Activated CD8-positive, alpha-beta T cell treated with anti-CD3 and anti-CD28 coated beads, Interleukin-2, amount 10 ng/mL, durations not matched to agents 7 days and 5 days (primary cell): ENCODE measurements at regions not wholly inside any gene's neighbourhood (a gene's known extent, or its start where the extent isn't known, plus 50 kb on each side); places are given as distances from the start of the nearest gene placed in this dataset.
"Not testable (repeated sequence)": the region's sequence is repeated elsewhere in the genome, so short reads cannot be mapped to it uniquely, and the experiment has no call there.

Experiments used
- ATAC-seq: fragments of 150-1000 bp; cut with Tn5 transposase; one replicate; pipeline ENCODE4 v1.10.0; 2021; ENCODE audit warnings: moderate library complexity
- CTCF ChIA-PET: fragments of 350-600 bp; sonication (Branson Sonifier 250); formaldehyde crosslinking; loops from one replicate; lab custom pipeline; 2021; ENCODE audit warnings: antibody characterized with exemption; lab: Charles Lee
- POLR2A ChIA-PET: fragments of 350-600 bp; sonication (Branson Sonifier 250); formaldehyde crosslinking; loops from one replicate; lab custom pipeline; 2021; ENCODE audit warnings: antibody characterized with exemption; lab: Charles Lee
- DNase-seq: peaks from one replicate; pipeline ENCODE4 v3.0.0-alpha.2; 2020
- H3K27ac Mint-ChIP-seq: one replicate; pipeline ENCODE4 v1.8.0; 2021; ENCODE audit warnings: mild to moderate bottlenecking, mixed read lengths
- H3K27me3 Mint-ChIP-seq: one replicate; pipeline ENCODE4 v1.8.0; 2021; ENCODE audit warnings: low read depth, mixed read lengths
- H3K36me3 Mint-ChIP-seq: one replicate; pipeline ENCODE4 v1.8.0; 2021; ENCODE audit warnings: low read depth, mixed read lengths
- H3K4me1 Mint-ChIP-seq: one replicate; pipeline ENCODE4 v1.8.0; 2021; ENCODE audit warnings: low read depth, mixed read lengths
- H3K4me3 Mint-ChIP-seq: one replicate; pipeline ENCODE4 v1.8.0; 2021; ENCODE audit warnings: mild to moderate bottlenecking, mixed read lengths
- H3K9me3 Mint-ChIP-seq: one replicate; pipeline ENCODE4 v1.8.0; 2022; ENCODE audit warnings: mixed read lengths; ENCODE audit not compliant: insufficient read depth

DNA sequence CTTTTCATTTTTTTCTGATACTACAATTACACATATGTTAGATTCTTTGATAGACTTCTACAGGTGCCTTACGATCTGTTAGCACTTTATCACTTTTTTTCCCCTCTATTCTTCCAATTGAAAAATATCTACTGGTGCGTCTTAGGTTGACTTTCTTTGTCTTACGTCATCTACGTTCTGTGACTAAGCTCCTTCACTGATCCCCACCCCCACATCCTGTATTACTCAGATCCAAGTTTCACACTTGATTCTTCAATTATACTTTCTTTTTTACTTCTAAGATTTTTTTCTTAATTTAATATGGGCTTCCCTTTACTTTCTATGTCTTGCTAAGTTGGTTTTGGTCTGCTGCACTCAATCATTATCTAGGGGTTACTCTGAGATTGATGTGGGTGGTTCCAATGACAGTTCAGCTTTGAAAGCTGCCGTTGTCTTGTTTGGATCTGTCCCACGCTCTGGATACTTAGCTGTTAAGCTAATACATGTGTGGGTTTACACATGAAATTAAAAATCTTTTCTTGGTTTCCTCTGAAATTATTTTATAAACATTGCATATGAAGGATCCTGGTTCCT lies 1321.1 kb downstream of the RAPGEF2 start:
- no peak for ATAC-seq
- H3K36me3 Mint-ChIP-seq, result no peaks in the 10 kb centered on the region
- no peak overlapping the region for H3K27ac Mint-ChIP-seq
- CTCF ChIA-PET, result no interaction called here
- POLR2A ChIA-PET, result no interaction called here
- no peak for DNase-seq
- H3K4me3 Mint-ChIP-seq, result no peak overlapping the region
- H3K27me3 Mint-ChIP-seq, result no peaks in the 10 kb centered on the region
- H3K9me3 Mint-ChIP-seq, result peaks cover 5% of the 10 kb centered on the region
- H3K4me1 Mint-ChIP-seq, result no peaks in the 10 kb centered on the region

DNA sequence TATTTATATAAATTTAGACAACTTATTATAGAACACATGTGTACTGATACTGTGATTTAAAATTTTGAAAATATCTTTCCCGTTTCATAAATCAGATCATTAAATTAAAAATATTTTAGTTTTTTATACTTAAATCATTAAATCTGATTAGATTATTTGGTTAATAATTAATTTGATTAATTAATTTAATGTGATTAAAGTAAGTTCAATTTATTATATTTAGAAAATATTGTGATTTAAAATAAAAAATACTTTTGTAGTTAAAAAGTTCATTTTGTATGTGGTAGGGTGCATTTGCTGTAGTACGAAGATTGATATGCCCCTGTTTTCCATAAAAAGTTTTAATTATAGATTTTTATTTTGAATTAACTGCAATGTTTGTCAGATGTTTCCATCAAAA lies 1323.4 kb downstream of the RAPGEF2 start:
- H3K4me3 Mint-ChIP-seq, result no peak overlapping the region
- peaks cover 12% of the 10 kb centered on the region for H3K9me3 Mint-ChIP-seq
- H3K36me3 Mint-ChIP-seq, result no peaks in the 10 kb centered on the region
- no peaks in the 10 kb centered on the region for H3K27me3 Mint-ChIP-seq
- POLR2A ChIA-PET, result no interaction called here
- no peak for ATAC-seq
- DNase-seq, result no peak
- no peaks in the 10 kb centered on the region for H3K4me1 Mint-ChIP-seq
- CTCF ChIA-PET, result no interaction called here
- no peak overlapping the region for H3K27ac Mint-ChIP-seq

DNA sequence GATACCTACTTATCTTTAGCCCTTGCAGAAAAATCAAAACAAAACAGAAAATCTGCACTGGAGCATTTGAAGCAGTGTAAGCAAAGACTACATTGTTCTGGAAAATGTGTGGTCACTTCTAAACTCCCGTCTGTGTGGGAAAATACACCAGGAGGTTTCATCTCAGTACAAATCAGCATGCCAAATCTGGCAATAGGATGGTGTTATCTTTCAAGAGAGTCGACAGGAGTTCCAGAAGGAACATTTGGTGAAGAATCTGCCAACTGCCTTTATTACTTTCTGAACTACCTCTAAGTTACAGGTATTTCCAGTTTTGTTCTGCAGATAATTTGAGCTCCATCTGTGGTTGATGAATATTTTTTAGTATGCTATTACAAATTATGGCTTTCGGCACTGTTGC lies 1348.0 kb downstream of the RAPGEF2 start:
- DNase-seq (no peak), ATAC-seq (no peak)
- ChIA-PET POLR2A (no interaction called here), CTCF (no interaction called here)
- no peak overlapping the region for H3K4me3 Mint-ChIP-seq
- no peaks in the 10 kb centered on the region for H3K27me3 Mint-ChIP-seq
- H3K27ac Mint-ChIP-seq, result no peak overlapping the region
- H3K9me3 Mint-ChIP-seq, result no peaks in the 10 kb centered on the region
- no peaks in the 10 kb centered on the region for H3K36me3 Mint-ChIP-seq
- H3K4me1 Mint-ChIP-seq, result no peaks in the 10 kb centered on the region

DNA sequence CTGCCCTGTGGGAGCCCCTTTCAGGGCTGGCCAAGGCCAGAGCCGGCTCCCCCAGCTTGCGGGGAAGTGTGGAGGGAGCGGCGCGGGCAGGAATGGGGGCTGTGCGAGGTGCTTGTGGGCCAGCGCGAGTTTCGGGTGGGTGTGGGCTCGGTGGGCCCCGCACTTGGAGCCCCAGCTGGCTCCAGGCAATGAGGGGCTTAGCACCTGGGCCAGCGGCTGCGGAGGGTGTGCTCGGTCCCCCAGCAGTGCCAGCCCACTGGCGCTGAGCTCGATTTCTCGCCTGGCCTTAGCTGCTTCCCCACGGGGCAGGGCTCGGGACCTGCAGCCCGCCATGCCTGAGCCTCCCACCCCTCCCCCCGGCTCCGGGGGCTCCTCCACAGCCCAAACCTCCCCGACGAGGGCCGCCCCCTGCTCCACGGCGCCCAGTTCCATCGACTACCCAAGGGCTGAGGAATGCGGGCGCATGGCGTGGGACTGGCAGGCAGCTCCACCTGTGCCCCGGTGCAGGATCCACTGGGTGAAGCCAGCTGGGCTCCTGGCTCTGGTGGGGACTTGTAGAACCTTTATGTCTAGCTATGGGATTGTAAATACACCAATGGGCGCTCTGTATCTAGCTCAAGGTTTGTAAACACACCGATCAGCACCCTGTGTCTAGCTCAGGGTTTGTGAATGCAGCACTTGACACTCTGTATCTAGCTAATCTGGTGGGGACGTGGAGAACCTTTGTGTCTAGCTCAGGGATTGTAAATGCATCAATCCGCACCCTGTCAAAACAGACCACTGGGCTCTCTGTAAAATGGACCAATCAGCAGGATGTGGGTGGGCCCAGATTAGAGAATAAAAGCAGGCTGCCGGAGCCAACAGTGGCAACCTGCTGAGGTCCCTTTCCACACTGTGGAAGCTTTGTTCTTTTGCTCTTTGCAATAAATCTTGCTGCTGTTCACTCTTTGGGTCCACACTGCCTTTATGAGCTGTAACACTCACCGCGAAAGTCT lies 1379.1 kb downstream of the RAPGEF2 start:
- ATAC-seq, H3K27ac Mint-ChIP-seq, H3K4me3 Mint-ChIP-seq, DNase-seq, CTCF ChIA-PET, H3K9me3 Mint-ChIP-seq, H3K27me3 Mint-ChIP-seq, H3K4me1 Mint-ChIP-seq, H3K36me3 Mint-ChIP-seq: not testable (repeated sequence)
- POLR2A ChIA-PET, result interaction anchor here (0.7 kb wide), 1 partner anchor 698 kb away, joined by 3 read pairs; no protein-coding TSS in a partner anchor

DNA sequence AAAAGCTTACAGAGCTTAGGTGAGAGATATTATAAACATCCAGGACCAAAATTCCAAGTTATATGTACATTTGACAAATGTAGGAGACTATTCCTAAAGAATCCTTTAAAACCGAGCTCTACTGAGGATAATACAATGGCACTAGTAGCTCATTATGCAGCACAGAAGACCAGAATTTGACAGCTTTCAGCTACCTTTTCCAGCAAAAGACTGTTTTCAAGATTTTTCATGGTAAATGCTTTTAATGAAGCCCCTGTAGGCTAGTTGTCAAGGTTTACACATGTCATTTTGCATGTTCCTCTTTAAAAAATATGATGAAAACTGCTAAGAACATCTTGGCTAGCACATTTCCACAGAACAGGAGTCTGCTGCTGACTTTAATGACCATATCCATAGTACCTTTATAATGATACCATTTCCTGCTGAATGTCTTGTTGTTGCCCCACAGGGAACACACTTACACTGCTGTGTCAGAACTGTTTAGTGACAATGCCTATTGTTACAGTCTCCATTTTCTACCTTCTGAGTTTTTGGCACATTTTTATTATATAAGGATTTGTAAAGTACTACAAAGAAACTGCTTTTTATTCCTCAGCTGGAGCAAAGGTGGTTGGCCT lies 1382.3 kb downstream of the RAPGEF2 start:
- Mint-ChIP-seq H3K4me3 (no peak overlapping the region), H3K4me1 (no peaks in the 10 kb centered on the region), H3K27ac (no peak overlapping the region), H3K27me3 (no peaks in the 10 kb centered on the region), H3K36me3 (no peaks in the 10 kb centered on the region), H3K9me3 (peaks cover 8% of the 10 kb centered on the region)
- POLR2A ChIA-PET, result no interaction called here
- CTCF ChIA-PET, result no interaction called here
- DNase-seq (no peak), ATAC-seq (no peak)

DNA sequence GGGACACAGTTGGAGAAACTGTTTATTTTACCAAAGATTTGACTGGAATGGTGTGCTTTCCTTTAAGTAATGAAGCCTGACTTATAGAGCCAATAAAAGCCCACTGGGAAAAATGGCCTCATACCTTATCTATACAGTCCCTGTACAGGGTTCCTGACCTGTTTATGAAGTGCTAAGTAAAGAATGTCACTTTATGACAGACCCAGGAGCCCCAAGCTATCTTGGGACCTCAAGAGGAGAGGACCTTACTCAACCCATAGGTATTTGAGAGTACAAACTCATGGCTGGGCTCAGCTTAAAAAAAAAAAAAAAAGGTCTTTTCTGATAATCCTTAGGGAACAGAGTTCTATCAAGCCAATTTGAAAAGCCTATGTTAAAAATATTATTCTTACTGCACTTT lies 1389.3 kb downstream of the RAPGEF2 start:
- Mint-ChIP-seq H3K9me3 (peaks cover 9% of the 10 kb centered on the region), H3K4me1 (no peaks in the 10 kb centered on the region), H3K27ac (no peak overlapping the region), H3K4me3 (no peak overlapping the region), H3K36me3 (no peaks in the 10 kb centered on the region), H3K27me3 (no peaks in the 10 kb centered on the region)
- DNase-seq (no peak), ATAC-seq (no peak)
- POLR2A ChIA-PET, result no interaction called here
- CTCF ChIA-PET, result no interaction called here

DNA sequence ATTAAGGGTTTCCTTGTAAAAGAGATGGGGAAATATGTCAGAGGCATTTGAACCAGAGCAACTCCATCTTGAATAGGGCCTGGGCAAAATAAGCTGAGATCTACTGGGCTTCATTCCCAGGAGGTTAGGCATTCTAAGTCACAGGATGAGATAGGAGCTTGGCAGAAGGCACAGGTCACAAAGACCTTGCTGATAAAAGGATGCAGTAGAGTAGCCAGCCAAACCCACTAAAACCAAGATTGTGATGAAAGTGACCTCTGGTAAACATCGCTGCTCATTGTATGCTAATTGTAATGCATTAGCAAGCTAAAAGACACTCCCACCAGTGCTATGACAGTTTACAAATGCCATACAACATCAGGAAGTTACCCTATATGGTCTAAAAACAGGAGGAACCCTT lies 1390.3 kb downstream of the RAPGEF2 start:
- Mint-ChIP-seq H3K27ac (no peak overlapping the region), H3K4me3 (no peak overlapping the region), H3K4me1 (no peaks in the 10 kb centered on the region), H3K9me3 (peaks cover 5% of the 10 kb centered on the region), H3K27me3 (no peaks in the 10 kb centered on the region), H3K36me3 (no peaks in the 10 kb centered on the region)
- ATAC-seq (no peak), DNase-seq (no peak)
- ChIA-PET CTCF (no interaction called here), POLR2A (no interaction called here)

DNA sequence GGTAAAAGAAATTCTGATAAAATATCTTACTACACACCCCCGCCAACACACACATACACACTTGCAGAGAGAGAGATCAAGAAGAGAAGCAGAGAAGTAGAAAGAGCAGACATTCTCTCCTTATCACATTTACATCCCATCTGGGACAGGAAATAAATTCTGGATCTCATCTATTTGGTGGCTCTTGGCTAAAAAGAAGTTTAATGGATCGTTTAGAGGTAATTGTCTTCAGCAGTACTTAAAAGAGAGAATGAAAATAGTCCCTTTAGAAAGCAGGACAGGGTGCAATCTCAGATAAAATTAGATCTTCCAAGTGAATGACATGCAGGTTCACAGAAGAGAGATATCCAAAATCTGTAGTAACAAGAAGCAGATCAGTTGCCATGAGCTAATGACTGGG lies 1392.5 kb downstream of the RAPGEF2 start:
- Mint-ChIP-seq H3K36me3 (no peaks in the 10 kb centered on the region), H3K4me3 (no peak overlapping the region), H3K9me3 (peaks cover 5% of the 10 kb centered on the region), H3K4me1 (no peaks in the 10 kb centered on the region), H3K27ac (no peak overlapping the region), H3K27me3 (no peaks in the 10 kb centered on the region)
- no peak for DNase-seq
- no peak for ATAC-seq
- ChIA-PET POLR2A (no interaction called here), CTCF (no interaction called here)

DNA sequence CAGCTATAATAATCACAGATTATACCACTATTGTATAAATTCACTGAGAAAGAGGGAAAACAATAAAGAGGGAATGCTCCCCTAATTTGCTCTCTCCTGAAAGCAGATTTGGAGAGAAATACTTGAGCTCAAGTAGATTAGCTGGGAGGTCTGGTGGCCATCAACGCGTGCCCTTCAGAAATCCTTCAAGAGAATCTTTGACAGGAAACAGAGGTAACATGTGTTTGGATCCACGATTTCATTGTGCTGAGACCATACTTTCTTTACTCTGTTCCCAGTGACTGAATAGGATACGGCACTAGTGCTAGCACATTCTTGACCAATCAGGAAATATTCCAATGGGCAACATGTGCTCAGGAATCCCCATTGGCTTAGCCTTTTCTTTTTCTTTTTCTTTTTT lies 1395.3 kb downstream of the RAPGEF2 start:
- Mint-ChIP-seq H3K36me3 (no peaks in the 10 kb centered on the region), H3K27ac (no peak overlapping the region), H3K27me3 (no peaks in the 10 kb centered on the region), H3K9me3 (no peaks in the 10 kb centered on the region), H3K4me3 (no peak overlapping the region), H3K4me1 (no peaks in the 10 kb centered on the region)
- CTCF ChIA-PET, result no interaction called here
- DNase-seq, result no peak
- POLR2A ChIA-PET, result no interaction called here
- ATAC-seq, result no peak

DNA sequence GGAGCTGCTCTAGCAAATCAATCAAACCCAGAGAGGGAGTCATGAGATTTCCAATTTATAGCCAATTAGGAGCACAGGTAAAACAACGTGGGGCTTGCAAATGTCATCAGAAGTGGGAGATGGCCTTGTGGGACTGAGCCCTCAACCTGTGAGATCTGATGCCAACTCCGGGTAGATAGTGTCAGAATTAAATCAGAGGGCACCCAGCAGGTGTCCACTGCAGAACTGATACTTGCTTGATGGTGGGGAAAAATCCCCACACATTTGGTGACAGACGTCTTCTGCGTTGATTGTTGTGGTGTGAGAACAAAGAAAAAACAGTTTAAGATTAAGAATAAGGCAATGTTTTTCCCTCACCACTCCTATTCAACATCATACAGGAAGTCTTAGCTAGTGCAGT lies 1402.8 kb downstream of the RAPGEF2 start:
- Mint-ChIP-seq H3K27me3 (no peaks in the 10 kb centered on the region), H3K36me3 (no peaks in the 10 kb centered on the region), H3K4me3 (no peak overlapping the region), H3K27ac (no peak overlapping the region), H3K4me1 (no peaks in the 10 kb centered on the region), H3K9me3 (peaks cover 6% of the 10 kb centered on the region)
- DNase-seq, result no peak
- no peak for ATAC-seq
- ChIA-PET POLR2A (no interaction called here), CTCF (no interaction called here)

DNA sequence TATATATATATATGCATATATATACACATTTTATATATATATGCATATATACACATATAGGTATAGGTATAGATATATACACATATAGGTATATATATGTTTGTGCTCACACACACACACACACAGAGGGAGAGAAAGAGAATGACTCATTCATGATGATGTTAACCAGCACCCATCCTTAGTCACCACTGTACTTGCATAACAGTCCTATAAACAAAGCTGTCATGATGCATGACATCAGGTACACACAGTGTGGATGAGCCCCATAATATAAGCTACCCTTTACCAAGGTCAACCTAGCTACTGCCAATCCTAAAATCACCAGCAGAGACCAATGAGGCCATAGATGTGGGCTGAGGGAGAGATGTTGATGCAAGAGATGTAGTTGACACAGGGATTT lies 1408.0 kb downstream of the RAPGEF2 start:
- no peak for ATAC-seq

DNA sequence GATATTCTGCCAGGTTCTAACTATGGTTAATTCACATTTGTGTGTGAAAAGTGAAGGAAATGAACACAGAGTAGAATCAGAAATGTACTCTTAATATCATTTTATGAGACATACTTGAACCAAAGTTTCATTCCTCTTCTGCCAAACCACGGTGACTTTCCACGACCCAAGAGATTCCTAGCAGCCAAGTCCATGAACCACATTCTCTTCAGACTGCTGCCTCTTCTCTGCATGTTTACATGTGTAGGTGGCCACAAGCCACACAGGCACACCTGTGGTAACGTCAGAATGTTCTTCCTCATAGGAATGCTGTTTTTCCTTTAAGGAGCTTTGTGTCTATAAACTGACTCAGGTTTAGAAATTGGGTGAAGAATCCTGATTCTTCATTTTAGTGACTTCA lies 1411.2 kb downstream of the RAPGEF2 start:
- POLR2A ChIA-PET, result no interaction called here
- ATAC-seq, result no peak
- CTCF ChIA-PET, result no interaction called here
- Mint-ChIP-seq H3K27ac (no peak overlapping the region), H3K4me3 (no peak overlapping the region), H3K9me3 (no peaks in the 10 kb centered on the region), H3K36me3 (no peaks in the 10 kb centered on the region), H3K4me1 (no peaks in the 10 kb centered on the region), H3K27me3 (no peaks in the 10 kb centered on the region)
- DNase-seq, result no peak

More for the DNA sequence above, 1408.0 kb downstream of the RAPGEF2 start:
- no peak overlapping the region for H3K4me3 Mint-ChIP-seq
- no peaks in the 10 kb centered on the region for H3K27me3 Mint-ChIP-seq
- CTCF ChIA-PET, result no interaction called here
- POLR2A ChIA-PET, result no interaction called here
- H3K27ac Mint-ChIP-seq, result no peak overlapping the region
- DNase-seq, result no peak
- H3K4me1 Mint-ChIP-seq, result no peaks in the 10 kb centered on the region
- H3K9me3 Mint-ChIP-seq, result peaks cover under 1% of the 10 kb centered on the region
- no peaks in the 10 kb centered on the region for H3K36me3 Mint-ChIP-seq
